ENCODE measurements at regions not wholly inside any gene's neighbourhood (a gene's known extent, or its start where the extent isn't known, plus 50 kb on each side); places are given as distances from the start of the nearest gene placed in this dataset.
"Not testable (repeated sequence)": the region's sequence is repeated elsewhere in the genome, so short reads cannot be mapped to it uniquely, and the experiment has no call there.

DNA sequence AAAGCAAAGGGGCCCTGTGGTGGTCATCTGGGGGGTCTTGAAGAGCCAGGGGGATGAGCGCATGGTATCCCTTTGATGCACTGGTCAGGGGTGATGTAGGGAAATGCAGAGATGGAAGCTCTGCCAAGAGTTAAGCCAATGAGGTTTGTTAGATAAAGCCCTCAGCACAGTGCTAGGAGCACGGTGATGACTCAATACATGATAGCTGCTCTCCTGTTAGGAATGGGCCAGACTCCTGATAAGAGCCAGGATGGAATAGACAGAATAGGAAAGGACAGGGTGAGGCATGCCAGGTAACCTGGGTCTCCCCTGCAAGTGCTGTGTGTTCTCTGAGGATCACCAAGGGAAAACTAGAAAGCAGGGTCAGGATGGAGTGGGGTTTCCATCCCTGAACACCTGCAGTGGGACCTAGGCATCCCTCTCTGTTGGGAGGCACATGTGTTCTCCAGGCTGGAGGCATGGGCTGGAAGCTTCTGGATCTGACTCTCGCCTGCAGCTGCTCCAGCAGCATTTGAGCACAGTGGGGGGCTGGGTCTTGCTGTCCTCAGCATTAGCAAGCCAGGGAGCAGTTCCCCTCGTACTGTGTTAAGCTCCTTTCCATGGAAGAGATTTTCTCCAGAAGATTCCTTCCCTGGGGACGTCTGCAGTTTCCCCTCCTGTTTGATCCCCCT is 71.8 kb upstream of the TIAM2 start:
- DNase-seq: no peak

DNA sequence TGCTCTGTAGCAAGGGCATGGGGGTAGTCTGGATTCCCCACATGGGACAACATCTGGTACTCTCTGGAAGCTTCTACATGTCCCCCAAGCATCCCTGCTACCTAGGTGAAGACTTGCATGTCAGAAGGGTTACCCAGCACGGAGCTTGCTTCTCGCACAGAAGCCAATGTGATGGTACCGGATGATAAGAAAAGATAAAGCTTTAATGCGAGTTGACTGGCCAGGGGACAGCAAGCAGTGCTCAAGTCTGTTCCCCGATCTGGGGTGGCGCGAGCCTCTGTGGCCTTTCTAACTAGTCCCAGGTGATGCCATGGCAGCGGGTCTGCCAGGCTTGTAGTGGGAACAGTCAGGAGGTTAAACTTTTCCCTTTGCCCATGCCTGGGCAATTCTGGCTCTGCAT is 70.0 kb upstream of the TIAM2 start:
- no peak for DNase-seq

DNA sequence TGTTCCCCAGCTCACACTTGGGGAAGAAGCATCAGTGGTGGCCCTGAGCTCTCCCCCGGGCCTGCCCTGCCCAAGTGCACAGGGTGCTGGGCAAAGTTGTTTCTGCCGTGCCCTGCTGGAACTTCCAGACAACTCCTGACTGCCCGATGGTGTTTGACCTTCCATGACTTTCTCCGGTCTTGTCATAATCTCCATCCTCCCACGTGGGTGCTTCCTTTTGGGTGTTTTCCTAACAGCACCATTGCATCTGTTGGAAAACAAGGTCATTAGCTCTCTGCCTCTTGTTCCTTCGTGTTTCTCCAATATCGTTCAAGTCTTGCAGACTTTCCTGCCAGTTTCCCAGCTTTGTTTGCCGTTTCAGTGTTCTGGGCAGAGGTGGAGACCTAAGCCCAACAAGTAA is 68.7 kb upstream of the TIAM2 start:
- no peak for DNase-seq

DNA sequence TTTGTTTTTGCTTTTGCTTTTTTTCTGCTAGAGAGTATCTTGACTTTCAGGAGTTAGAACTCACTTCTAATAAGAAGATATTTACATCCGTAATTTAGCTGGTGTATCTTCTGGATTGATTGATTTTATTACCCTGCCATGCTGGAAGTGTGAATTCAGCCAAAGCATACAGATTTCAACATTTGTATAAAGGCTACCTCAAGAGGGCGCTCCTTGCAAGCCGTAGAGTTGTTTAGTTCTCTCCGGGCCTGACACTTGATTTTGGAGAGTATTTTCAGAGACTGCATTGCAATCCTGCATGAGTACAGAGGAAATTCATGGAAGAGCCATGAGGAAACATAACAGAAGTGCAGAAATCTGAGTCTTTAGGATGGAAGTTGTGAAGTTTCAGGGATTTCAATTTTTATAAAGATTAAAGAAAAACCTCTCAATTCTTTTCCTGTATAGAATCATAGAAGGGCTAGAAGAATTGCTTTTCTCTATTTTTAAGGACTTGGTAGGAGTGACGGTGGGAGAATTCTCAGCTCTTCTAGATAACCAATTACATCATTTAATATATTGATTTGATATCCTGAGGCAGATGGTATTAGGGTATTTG is 66.7 kb upstream of the TIAM2 start:
- DNase-seq: no peak

DNA sequence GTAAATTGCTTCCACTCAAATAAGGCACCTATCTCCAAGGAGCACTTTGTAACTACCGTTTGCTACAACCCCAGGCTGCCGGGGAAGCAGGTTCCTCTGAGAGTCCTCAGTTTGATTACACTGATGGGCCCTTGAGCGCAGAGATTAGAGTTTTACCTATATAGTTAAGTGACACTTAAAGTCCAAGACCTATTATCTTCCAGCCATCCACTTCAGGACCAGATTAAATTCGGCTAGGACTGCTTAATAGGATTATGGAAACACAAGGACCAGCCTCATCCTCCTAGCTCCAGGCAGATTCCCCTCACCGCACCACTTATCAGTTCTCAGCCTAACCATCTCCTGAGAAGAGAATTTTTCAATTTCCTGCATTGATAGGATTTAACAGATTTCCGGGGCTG is 64.7 kb upstream of the TIAM2 start:
- no peak for DNase-seq

DNA sequence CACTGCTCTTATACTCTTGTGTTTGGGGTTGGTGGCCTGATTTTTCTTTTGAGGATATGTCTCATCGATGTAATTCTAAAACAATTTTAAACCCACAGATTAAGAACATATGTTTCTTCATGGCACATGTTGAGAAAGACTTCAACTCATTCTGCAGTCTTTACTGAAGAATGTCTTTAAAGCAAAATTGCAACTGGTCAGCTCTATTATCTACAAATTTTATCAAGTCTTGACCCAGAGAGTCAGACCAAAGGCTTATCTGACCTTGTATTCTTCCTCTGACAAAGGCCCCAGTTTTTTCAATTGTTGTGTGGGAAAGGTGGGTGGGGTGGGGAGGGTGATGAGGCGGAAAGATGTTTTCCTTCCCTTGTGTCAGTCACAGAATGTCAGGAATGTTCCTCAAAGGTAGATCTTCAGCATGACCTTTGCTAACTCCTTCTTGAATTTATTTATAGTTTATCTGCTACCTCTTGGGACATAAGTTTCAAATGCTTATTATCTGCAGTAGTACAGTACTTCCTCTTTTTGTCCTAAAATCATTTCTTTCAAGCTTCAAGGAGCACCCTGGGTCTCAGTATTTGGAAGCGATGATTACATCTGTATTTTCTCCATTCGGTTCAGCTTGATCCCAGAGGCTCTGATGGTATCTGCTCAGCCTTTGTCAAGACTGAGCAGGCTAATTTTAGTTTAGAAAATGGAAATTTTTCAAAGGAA is 63.2 kb upstream of the TIAM2 start:
- DNase-seq: no peak

DNA sequence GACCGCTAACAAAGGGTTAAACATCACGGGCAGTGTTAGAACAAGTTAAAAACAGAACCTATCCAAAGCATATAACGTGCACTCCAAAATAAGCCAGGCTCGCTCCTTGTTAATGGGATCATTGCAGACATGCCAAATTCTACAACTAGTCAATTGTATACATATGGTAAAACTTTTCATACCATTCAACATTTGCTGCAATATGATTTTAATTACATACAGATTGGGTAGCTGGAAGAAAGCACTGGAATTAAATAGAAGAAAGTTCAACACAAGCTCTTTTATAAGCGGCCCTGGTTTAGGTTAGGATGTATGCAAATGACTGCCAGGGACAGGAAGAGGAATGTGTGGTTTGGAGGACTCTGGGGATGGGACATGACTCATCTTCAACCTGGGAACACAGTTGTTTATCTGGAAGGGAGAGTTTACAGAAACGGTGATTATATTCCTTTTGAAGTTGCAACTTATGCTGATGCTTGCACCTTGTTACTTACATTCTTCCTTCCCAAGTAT is 62.5 kb upstream of the TIAM2 start:
- DNase-seq: no peak

DNA sequence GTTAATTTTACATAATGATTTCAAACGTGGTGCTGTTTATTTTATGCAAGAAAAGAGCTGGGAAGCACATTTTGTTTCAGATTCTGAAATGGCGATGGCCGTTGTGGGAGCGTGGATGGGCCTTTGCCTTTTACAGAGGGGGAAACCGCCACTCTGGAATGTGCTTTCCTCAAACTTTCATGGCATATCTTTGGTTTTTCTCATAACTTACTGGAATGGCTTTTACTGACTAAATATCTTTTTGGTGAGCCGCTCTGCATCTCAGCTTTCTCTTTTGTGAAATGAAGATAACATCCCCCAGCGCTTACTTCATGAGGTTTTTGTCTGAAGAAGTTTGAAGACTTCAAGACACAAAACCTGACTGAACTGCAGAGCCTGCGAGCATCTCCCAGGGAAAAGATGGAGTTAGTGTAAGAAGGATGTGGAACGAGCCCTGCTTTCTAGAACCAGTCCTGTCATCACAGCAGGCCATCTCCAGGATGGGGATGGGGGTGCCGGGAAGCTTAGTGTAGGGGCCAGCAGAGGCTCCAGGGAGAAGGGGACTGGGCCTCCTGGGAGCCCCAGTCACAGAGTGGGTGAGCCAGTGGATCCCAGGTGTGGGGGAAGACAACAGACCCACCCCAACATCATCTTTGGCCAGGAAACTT is 61.8 kb upstream of the TIAM2 start:
- DNase-seq: no peak

DNA sequence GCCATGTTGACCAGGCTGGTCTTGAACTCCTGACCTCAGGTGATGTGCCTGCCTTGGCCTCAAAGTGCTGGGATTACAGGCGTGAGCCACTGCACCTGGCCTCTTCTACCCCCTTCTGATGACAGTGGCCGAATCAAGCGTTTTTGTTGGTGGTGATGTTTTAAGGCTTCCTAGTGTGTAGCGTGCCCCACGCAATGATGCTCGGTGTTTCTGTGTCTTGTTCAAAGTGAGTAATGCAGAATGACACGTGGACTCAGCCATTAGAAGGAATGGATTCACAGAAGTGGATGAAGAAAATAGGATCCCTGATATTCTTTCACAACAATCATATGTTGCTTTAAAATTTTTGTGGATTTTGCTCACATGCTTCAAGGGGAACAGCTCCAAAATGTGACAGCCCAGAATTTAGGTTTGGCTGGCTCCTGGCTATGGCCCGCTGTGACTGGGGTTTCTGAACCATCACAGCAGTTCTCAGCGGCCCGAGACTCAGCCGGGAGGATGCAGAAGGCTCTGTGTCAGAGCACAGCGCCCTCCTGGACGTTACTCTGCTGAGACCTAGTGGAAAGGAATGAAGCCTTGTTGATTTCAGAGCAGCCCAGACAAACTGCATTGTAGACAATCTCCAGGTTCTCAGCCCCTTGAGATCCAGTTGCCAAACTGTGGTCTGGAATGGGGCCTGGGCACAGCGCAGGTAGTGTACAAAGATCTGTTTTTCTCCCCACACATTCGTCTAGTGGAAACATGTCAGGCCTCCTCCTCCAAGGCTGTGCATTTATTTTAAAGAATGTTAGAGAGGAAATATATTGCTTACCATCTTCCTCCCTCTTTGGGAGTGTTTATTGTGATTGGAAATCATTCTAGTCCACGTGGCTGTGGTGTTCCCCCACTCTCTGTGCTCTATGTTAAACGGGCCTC is 57.6 kb upstream of the TIAM2 start:
- DNase-seq: no peak

DNA sequence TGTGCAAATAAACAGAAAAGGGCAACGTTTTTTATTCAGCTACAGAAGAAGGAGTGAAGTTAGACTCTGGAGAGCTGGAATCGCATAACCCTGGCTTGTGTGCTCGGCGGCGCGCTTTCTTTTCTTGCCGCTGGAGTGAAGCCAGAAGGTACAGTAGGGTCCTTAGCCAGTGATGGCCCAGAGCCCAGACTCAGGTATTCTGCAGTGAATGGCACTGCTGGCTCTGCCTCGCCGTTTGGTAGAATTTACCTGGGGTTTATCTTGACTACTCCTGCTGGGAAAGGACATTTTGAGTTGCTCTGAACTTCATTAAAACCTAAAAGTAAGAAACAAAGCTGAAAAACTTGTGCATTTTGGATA is 56.9 kb upstream of the TIAM2 start:
- peak in 1 of 2 experiments; percentile 8 for DNase-seq

DNA sequence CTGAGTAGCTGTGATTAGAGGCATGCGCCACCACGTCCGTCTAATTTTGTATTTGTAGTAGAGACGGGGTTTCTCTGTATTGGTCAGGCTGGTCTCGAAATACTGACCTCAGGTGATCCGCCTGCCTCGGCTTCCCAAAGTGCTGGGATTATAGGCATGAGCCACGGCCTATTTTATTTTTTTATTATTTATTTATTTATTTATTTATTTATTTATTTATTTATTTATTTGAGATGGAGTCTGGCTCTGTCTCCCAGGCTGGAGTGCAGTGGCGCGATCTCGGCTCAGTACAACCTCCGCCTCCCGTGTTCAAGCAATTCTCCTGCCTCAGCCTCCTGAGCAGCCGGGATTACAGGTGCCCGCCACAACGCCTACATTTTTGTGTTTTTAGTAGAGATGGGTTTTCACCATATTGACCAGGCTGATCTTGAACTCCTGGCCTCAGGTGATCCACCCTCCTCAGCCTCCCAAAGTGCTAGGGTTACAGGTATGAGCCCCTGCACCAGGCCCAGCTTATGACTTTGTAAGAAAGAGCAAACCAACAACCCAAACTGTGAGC is 56.3 kb upstream of the TIAM2 start:
- not testable (repeated sequence) for DNase-seq

DNA sequence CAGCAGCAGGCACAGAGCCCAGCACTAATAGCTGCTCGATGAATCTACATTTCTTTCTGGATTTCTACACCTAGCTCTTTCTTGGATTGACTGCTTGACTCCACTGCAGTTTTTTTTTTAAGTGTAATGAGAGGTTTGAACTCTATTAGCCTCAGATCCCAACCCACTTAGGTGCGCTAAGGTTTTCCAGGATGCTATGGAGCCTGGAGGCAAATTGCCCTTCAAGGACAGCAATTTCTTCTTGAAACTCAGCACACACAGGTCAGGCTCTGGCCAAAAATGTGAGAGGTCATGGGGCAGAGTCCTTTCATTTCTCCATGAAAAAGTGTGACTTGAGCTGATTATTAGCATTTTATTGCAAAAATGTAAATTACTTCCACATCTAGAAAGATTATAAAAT is 52.3 kb upstream of the TIAM2 start:
- no peak for DNase-seq

DNA sequence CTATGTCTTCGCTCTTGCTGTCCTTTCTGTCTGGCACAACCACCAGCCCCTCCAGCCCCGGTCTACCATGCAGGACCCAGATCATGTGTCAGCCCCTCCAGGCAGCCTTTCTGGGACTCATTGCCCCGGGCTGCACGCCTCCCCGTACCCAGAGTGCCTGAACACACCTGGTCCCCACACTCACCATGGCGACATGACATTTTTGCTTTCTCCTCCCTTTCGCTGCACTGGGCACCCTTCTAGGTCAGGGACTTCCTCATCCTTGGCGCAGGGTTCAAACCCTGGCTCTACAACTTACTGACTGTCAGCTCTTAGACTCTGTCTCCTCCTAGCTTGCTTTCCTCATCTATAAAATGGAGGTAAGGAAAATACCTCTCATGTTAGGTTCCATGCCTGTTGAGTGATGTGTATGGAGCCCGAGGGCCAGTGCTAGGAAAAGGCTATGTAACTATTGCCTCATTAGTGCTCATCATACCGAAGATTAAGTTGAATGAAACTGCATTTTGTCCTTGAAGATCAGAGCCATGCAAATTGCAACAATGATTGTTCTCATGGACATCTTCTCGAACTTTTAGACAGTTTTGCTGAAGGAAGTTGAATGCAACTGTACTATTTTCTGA is 49.7 kb upstream of the TIAM2 start:
- DNase-seq: no peak

Measured in cerebellar nuclear complex (tissue), 1 donor.